ENCODE measurements at regions not wholly inside any gene's neighbourhood (a gene's known extent, or its start where the extent isn't known, plus 50 kb on each side); places are given as distances from the start of the nearest gene placed in this dataset.

- H3K27me3 ChIP-seq (replicated peaks in 1 of 7): no peaks in the 10 kb centered on the region
- intact Hi-C loops (cut with DNase I; ENCODE audit: low total_unique reads): no loop called here
- no peak overlapping the region for H3K27ac ChIP-seq
- H3K4me1 ChIP-seq: no peaks in the 10 kb centered on the region
- TF ChIP-seq POLR2AphosphoS5 (IDR thresholded peaks at IDR 0.05): no peak
- no peak for TF ChIP-seq POLR2A (IDR thresholded peaks at IDR 0.05)
- no peak for TF ChIP-seq CTCF (IDR thresholded peaks at IDR 0.05 in 8 of 11, conservative IDR thresholded peaks at IDR 0.05 in 3 of 11)
- H3K9me3 ChIP-seq: no peaks in the 10 kb centered on the region
- no peaks in the 10 kb centered on the region for H3K36me3 ChIP-seq
- no peak overlapping the region for H3K4me3 ChIP-seq
- no peak for DNase-seq
- 72 to 90% (median 77%) methylated on average over 5 of the region's 5 CpGs for WGBS, 5 donors
Measured at GRCh38 chr18:39506581-39507330, 1941.2 kb upstream of the CELF4 start.

- Histone ChIP-seq H3K27ac (no peak overlapping the region), H3K36me3 (no peaks in the 10 kb centered on the region), H3K4me1 (no peaks in the 10 kb centered on the region), H3K9me3 (peaks cover 0 to 12% (median 0%) of the 10 kb centered on the region in 8 donors), H3K27me3 (replicated peaks in 1 of 7) (no peaks in the 10 kb centered on the region), H3K4me3 (no peak overlapping the region)
- no peak for DNase-seq
- 65 to 84% (median 71%) methylated on average over 3 of the region's 3 CpGs for WGBS, 5 donors
- intact Hi-C loops (cut with DNase I; ENCODE audit: low total_unique reads): no loop called here
- TF ChIP-seq CTCF (IDR thresholded peaks at IDR 0.05 in 8 of 11, conservative IDR thresholded peaks at IDR 0.05 in 3 of 11): no peak
Measured at GRCh38 chr18:39500306-39500705, 1934.7 kb upstream of the CELF4 start.

GRCh38 chr18:39497821-39498220, 1932.2 kb upstream of the CELF4 start:
- Histone ChIP-seq H3K4me1 (no peaks in the 10 kb centered on the region), H3K27ac (no peak overlapping the region), H3K27me3 (replicated peaks in 1 of 7) (no peaks in the 10 kb centered on the region), H3K9me3 (peaks cover 0 to 12% (median 0%) of the 10 kb centered on the region in 8 donors), H3K36me3 (no peaks in the 10 kb centered on the region), H3K4me3 (no peak overlapping the region)
- DNase-seq: no peak
- TF ChIP-seq POLR2AphosphoS5 (IDR thresholded peaks at IDR 0.05): no peak
- no peak for TF ChIP-seq POLR2A (IDR thresholded peaks at IDR 0.05)
- no peak for TF ChIP-seq CTCF (IDR thresholded peaks at IDR 0.05 in 8 of 11, conservative IDR thresholded peaks at IDR 0.05 in 3 of 11)
- intact Hi-C loops (cut with DNase I; ENCODE audit: low total_unique reads): no loop called here

- TF ChIP-seq POLR2AphosphoS5 (IDR thresholded peaks at IDR 0.05) (no peak), POLR2A (IDR thresholded peaks at IDR 0.05) (no peak), CTCF (IDR thresholded peaks at IDR 0.05 in 8 of 11, conservative IDR thresholded peaks at IDR 0.05 in 3 of 11) (no peak)
- 62 to 87% (median 79%) methylated on average over 4 of the region's 4 CpGs for WGBS, 5 donors
- Histone ChIP-seq H3K4me3 (no peak overlapping the region), H3K27ac (no peak overlapping the region), H3K4me1 (no peaks in the 10 kb centered on the region), H3K27me3 (replicated peaks in 1 of 7) (no peaks in the 10 kb centered on the region), H3K9me3 (peaks cover 0 to 12% (median 0%) of the 10 kb centered on the region in 8 donors), H3K36me3 (no peaks in the 10 kb centered on the region)
- intact Hi-C loops (cut with DNase I; ENCODE audit: low total_unique reads): no loop called here
- no peak for DNase-seq
Measured at GRCh38 chr18:39496986-39497385, 1931.4 kb upstream of the CELF4 start.
